HepG2 (cell line): ENCODE measurements at regions not wholly inside any gene's neighbourhood (a gene's known extent, or its start where the extent isn't known, plus 50 kb on each side); places are given as distances from the start of the nearest gene placed in this dataset.

ENCODE experiments used
- FOSL1 ChIP-seq: sonication (generic); formaldehyde crosslinking; IDR thresholded peaks from 2 replicates; pipeline ENCODE4 v1.9.0; 2021; ENCODE audit warnings: missing genetic modification reagents, borderline replicate concordance
- NBN ChIP-seq: fragments of 450-650 bp; conservative IDR thresholded peaks from 2 replicates; pipeline ENCODE4 v1.6.1; 2017
- TF ChIP-seq, protein P1 (sequence below): sonication (generic); formaldehyde crosslinking; IDR thresholded peaks from 2 replicates; pipeline ENCODE4 v1.5.0; 2020; ENCODE audit warnings: mild to moderate bottlenecking, missing genetic modification reagents, moderate library complexity
- TF ChIP-seq, protein P2 (sequence below): sonication (generic); formaldehyde crosslinking; IDR thresholded peaks from 2 replicates; pipeline ENCODE4 v1.4.0; 2020; ENCODE audit warnings: low read depth, missing genetic modification reagents
- TF ChIP-seq, protein P3 (sequence below): IDR thresholded peaks from 2 replicates; pipeline ENCODE4 v1.6.1; 2012; ENCODE audit warnings: low read length, improper control_type of control experiment

DNA sequence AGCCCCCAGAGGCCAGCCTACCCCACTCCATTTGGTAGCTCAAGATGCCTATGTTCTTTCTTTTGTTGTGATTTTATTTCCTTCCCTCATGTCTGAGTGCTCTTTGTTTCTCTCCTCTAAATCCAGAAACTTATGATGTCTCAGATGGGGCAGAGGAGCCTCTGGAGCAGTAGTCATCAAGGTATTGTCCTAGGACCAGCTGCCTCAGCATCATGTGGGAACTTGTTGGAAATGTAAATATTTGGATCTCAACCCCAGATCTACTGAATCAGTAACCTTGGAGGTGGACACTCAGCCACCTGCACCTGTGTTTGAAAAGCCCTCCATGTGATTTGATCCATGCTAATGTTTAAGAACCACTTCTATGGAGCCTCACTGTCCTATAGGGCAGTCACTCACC, 593.1 kb upstream of the PLXNA2 start:
- TF ChIP-seq, protein P1, sequence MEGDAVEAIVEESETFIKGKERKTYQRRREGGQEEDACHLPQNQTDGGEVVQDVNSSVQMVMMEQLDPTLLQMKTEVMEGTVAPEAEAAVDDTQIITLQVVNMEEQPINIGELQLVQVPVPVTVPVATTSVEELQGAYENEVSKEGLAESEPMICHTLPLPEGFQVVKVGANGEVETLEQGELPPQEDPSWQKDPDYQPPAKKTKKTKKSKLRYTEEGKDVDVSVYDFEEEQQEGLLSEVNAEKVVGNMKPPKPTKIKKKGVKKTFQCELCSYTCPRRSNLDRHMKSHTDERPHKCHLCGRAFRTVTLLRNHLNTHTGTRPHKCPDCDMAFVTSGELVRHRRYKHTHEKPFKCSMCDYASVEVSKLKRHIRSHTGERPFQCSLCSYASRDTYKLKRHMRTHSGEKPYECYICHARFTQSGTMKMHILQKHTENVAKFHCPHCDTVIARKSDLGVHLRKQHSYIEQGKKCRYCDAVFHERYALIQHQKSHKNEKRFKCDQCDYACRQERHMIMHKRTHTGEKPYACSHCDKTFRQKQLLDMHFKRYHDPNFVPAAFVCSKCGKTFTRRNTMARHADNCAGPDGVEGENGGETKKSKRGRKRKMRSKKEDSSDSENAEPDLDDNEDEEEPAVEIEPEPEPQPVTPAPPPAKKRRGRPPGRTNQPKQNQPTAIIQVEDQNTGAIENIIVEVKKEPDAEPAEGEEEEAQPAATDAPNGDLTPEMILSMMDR (CRISPR knock-in tag) = no peak
- TF ChIP-seq, protein P2, sequence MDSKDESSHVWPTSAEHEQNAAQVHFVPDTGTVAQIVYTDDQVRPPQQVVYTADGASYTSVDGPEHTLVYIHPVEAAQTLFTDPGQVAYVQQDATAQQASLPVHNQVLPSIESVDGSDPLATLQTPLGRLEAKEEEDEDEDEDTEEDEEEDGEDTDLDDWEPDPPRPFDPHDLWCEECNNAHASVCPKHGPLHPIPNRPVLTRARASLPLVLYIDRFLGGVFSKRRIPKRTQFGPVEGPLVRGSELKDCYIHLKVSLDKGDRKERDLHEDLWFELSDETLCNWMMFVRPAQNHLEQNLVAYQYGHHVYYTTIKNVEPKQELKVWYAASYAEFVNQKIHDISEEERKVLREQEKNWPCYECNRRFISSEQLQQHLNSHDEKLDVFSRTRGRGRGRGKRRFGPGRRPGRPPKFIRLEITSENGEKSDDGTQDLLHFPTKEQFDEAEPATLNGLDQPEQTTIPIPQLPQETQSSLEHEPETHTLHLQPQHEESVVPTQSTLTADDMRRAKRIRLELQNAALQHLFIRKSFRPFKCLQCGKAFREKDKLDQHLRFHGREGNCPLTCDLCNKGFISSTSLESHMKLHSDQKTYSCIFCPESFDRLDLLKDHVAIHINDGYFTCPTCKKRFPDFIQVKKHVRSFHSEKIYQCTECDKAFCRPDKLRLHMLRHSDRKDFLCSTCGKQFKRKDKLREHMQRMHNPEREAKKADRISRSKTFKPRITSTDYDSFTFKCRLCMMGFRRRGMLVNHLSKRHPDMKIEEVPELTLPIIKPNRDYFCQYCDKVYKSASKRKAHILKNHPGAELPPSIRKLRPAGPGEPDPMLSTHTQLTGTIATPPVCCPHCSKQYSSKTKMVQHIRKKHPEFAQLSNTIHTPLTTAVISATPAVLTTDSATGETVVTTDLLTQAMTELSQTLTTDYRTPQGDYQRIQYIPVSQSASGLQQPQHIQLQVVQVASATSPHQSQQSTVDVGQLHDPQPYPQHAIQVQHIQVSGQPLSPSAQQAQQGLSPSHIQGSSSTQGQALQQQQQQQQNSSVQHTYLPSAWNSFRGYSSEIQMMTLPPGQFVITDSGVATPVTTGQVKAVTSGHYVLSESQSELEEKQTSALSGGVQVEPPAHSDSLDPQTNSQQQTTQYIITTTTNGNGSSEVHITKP = no peak
- TF ChIP-seq FOSL1 (CRISPR knock-in tag) = no peak
- TF ChIP-seq, protein P3, sequence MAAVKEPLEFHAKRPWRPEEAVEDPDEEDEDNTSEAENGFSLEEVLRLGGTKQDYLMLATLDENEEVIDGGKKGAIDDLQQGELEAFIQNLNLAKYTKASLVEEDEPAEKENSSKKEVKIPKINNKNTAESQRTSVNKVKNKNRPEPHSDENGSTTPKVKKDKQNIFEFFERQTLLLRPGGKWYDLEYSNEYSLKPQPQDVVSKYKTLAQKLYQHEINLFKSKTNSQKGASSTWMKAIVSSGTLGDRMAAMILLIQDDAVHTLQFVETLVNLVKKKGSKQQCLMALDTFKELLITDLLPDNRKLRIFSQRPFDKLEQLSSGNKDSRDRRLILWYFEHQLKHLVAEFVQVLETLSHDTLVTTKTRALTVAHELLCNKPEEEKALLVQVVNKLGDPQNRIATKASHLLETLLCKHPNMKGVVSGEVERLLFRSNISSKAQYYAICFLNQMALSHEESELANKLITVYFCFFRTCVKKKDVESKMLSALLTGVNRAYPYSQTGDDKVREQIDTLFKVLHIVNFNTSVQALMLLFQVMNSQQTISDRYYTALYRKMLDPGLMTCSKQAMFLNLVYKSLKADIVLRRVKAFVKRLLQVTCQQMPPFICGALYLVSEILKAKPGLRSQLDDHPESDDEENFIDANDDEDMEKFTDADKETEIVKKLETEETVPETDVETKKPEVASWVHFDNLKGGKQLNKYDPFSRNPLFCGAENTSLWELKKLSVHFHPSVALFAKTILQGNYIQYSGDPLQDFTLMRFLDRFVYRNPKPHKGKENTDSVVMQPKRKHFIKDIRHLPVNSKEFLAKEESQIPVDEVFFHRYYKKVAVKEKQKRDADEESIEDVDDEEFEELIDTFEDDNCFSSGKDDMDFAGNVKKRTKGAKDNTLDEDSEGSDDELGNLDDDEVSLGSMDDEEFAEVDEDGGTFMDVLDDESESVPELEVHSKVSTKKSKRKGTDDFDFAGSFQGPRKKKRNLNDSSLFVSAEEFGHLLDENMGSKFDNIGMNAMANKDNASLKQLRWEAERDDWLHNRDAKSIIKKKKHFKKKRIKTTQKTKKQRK = no peak
- no peak for TF ChIP-seq NBN
